ENCODE measurements at regions not wholly inside any gene's neighbourhood (a gene's known extent, or its start where the extent isn't known, plus 50 kb on each side); places are given as distances from the start of the nearest gene placed in this dataset.

DNA sequence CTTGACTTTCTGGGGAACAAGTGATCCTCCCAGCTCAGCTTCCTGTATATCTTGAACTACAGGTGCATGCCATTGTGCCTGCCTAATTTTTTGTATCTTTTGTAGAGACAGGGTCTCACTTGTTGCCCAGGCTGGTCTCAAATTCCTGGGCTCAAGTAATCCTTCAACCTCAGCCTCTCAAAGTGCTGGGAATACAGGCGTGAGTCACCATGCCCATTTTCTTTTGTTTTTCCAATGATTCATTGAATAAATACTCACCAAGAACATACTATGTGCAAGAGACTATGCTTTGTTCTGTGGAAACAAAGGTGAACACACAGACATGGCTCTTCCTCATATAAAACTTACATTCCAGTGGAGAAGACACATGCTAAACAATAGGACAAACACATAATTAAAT lies 407.8 kb upstream of the DAB1 start:
- TF ChIP-seq, protein P1, sequence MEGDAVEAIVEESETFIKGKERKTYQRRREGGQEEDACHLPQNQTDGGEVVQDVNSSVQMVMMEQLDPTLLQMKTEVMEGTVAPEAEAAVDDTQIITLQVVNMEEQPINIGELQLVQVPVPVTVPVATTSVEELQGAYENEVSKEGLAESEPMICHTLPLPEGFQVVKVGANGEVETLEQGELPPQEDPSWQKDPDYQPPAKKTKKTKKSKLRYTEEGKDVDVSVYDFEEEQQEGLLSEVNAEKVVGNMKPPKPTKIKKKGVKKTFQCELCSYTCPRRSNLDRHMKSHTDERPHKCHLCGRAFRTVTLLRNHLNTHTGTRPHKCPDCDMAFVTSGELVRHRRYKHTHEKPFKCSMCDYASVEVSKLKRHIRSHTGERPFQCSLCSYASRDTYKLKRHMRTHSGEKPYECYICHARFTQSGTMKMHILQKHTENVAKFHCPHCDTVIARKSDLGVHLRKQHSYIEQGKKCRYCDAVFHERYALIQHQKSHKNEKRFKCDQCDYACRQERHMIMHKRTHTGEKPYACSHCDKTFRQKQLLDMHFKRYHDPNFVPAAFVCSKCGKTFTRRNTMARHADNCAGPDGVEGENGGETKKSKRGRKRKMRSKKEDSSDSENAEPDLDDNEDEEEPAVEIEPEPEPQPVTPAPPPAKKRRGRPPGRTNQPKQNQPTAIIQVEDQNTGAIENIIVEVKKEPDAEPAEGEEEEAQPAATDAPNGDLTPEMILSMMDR (IDR thresholded peaks at IDR 0.05 in 8 of 11, conservative IDR thresholded peaks at IDR 0.05 in 3 of 11), result no peak
- TF ChIP-seq POLR2A (IDR thresholded peaks at IDR 0.05), result no peak
- TF ChIP-seq POLR2AphosphoS5 (IDR thresholded peaks at IDR 0.05), result no peak

Measured in spleen (tissue), 7 donors.